IMR-90 (cell line): ENCODE measurements at regions not wholly inside any gene's neighbourhood (a gene's known extent, or its start where the extent isn't known, plus 50 kb on each side); places are given as distances from the start of the nearest gene placed in this dataset.

ENCODE experiments used
- ATAC-seq: fragments of 200-7000 bp; cut with Tn5 transposase; 2 replicates; pipeline ENCODE4 v1.9.1; 2020; ENCODE audit warnings: low read depth, mild to moderate bottlenecking, moderate library complexity
- BruUV-seq: library from RNA; stranded (reverse); fragments of 400-500 nt; replicated peaks from 2 replicates; lab custom pipeline; 2021; lab: Mats Ljungman, UMichigan
- CTCF ChIA-PET: fragments of 300-600 bp; formaldehyde crosslinking; extraction: SDS; loops from one replicate; lab custom pipeline; 2021; ENCODE audit warnings: antibody characterized with exemption; lab: Yijun Ruan, JAX
- POLR2A ChIA-PET: fragments of 300-600 bp; sonication (Branson Sonifier 250); formaldehyde crosslinking; loops from one replicate; lab custom pipeline; 2022; ENCODE audit warnings: antibody characterized with exemption; ENCODE audit not compliant: unreplicated experiment; lab: Charles Lee
- DNase-seq: peaks from one replicate; pipeline ENCODE4 v3.0.0; 2013
- H2AFZ ChIP-seq: replicated peaks from 2 replicates; pipeline ENCODE3; 2013; ENCODE audit warnings: low read length, mild to moderate bottlenecking; ENCODE audit not compliant: poor library complexity
- H2AK5ac ChIP-seq: 2 replicates; pipeline ENCODE4 v1.6.1; 2013; ENCODE audit warnings: low read depth, low read length, inconsistent platforms
- H2AK9ac ChIP-seq: replicated peaks from 2 replicates; pipeline ENCODE3; 2013; ENCODE audit warnings: mild to moderate bottlenecking, low read depth, low read length, moderate library complexity; ENCODE audit not compliant: poor library complexity
- H2BK120ac ChIP-seq: 2 replicates; pipeline ENCODE4 v1.6.1; 2013; ENCODE audit warnings: low read depth, low read length, inconsistent platforms
- H2BK15ac ChIP-seq: 3 replicates; pipeline ENCODE4 v1.6.1; 2013; ENCODE audit warnings: low read depth, low read length, inconsistent platforms
- H2BK20ac ChIP-seq: 2 replicates; pipeline ENCODE4 v1.6.1; 2013; ENCODE audit warnings: low read depth, mild to moderate bottlenecking, inconsistent platforms, low read length, moderate library complexity
- H2BK5ac ChIP-seq: 2 replicates; pipeline ENCODE4 v1.6.1; 2013; ENCODE audit warnings: mild to moderate bottlenecking, low read depth, low read length, inconsistent platforms; ENCODE audit not compliant: poor library complexity, severe bottlenecking
- H3K14ac ChIP-seq: replicated peaks from 2 replicates; pipeline ENCODE4 v1.6.1; 2013; ENCODE audit warnings: low read depth, low read length, inconsistent platforms
- H3K18ac ChIP-seq: 2 replicates; pipeline ENCODE4 v1.6.1; 2013; ENCODE audit warnings: low read depth, low read length, control low read depth
- H3K23ac ChIP-seq: 2 replicates; pipeline ENCODE4 v1.6.1; 2013; ENCODE audit warnings: low read depth, low read length, inconsistent platforms
- H3K27ac ChIP-seq: 2 replicates; pipeline ENCODE4 v1.5.1; 2013; ENCODE audit warnings: mild to moderate bottlenecking, control low read depth, low read length; ENCODE audit not compliant: insufficient read depth
- H3K27me3 ChIP-seq: 2 replicates; pipeline ENCODE4 v1.6.1; 2013; ENCODE audit warnings: low read length; ENCODE audit not compliant: control insufficient read depth, insufficient read depth
- H3K36me3 ChIP-seq: 2 replicates; pipeline ENCODE4 v1.6.1; 2013; ENCODE audit warnings: low read length, mixed read lengths; ENCODE audit not compliant: control insufficient read depth, insufficient read depth
- H3K4ac ChIP-seq: 2 replicates; pipeline ENCODE4 v1.6.1; 2013; ENCODE audit warnings: low read depth, low read length, inconsistent platforms
- H3K4me1 ChIP-seq: 2 replicates; pipeline ENCODE4 v1.6.1; 2013; ENCODE audit warnings: low read length, mixed read lengths; ENCODE audit not compliant: control insufficient read depth, insufficient read depth
- H3K4me2 ChIP-seq: 2 replicates; pipeline ENCODE4 v1.6.1; 2013; ENCODE audit warnings: low read depth, mild to moderate bottlenecking, control low read depth, low read length, moderate library complexity
- H3K4me3 ChIP-seq: 2 replicates; pipeline ENCODE4 v1.5.1; 2013; ENCODE audit warnings: low read depth, mild to moderate bottlenecking, control low read depth, low read length, moderate library complexity; ENCODE audit not compliant: insufficient read depth
- H3K56ac ChIP-seq: 2 replicates; pipeline ENCODE4 v1.6.1; 2013; ENCODE audit warnings: low read length, inconsistent platforms; ENCODE audit not compliant: insufficient read depth; ENCODE audit errors: extremely low read depth
- H3K79me1 ChIP-seq, 2 experiments: 2 replicates each; pipeline ENCODE4 v1.6.1; 2013; ENCODE audit warnings: low read length in 2 of 2, inconsistent platforms in 1 of 2, low read depth in 1 of 2
- H3K9ac ChIP-seq: 2 replicates; pipeline ENCODE4 v1.6.1; 2013; ENCODE audit warnings: low read depth, low read length, control low read depth
- H3K9me1 ChIP-seq: 2 replicates; pipeline ENCODE4 v1.6.1; 2013; ENCODE audit warnings: low read length, inconsistent platforms; ENCODE audit not compliant: insufficient read depth
- H3K9me3 ChIP-seq: 2 replicates; pipeline ENCODE4 v1.6.1; 2013; ENCODE audit warnings: low read length; ENCODE audit not compliant: control insufficient read depth, insufficient read depth
- H4K20me1 ChIP-seq: 2 replicates; pipeline ENCODE4 v1.6.1; 2013; ENCODE audit warnings: low read length, inconsistent platforms; ENCODE audit not compliant: insufficient read depth
- H4K5ac ChIP-seq: 2 replicates; pipeline ENCODE4 v1.6.1; 2013; ENCODE audit warnings: mild to moderate bottlenecking, low read depth, low read length, control low read depth
- H4K8ac ChIP-seq, 2 experiments: 2 replicates each; pipeline ENCODE4 v1.6.1; 2013; ENCODE audit warnings: low read depth in 2 of 2, low read length in 2 of 2, control low read depth in 1 of 2, inconsistent platforms in 1 of 2
- H4K91ac ChIP-seq: 2 replicates; pipeline ENCODE4 v1.6.1; 2013; ENCODE audit warnings: low read depth, low read length, inconsistent platforms; ENCODE audit not compliant: insufficient read depth
- BHLHE40 ChIP-seq: fragments of 150-350 bp; IDR thresholded peaks from 2 replicates; pipeline ENCODE4 v1.6.1; 2016; ENCODE audit warnings: mild to moderate bottlenecking, low read depth, low read length
- CEBPB ChIP-seq: IDR thresholded peaks from 2 replicates; pipeline ENCODE4 v1.6.1; 2012; ENCODE audit warnings: low read depth, low read length, improper control_type of control experiment
- CHD1 ChIP-seq: IDR thresholded peaks from 2 replicates; pipeline ENCODE4 v1.6.1; 2012; ENCODE audit warnings: low read depth, low read length, improper control_type of control experiment
- CTCF ChIP-seq: conservative IDR thresholded peaks from 2 replicates; pipeline ENCODE4 v1.5.1; 2012; ENCODE audit warnings: mild to moderate bottlenecking, low read depth, low read length, improper control_type of control experiment
- ELK1 ChIP-seq: fragments of 150-350 bp; IDR thresholded peaks from 2 replicates; pipeline ENCODE4 v1.6.1; 2016; ENCODE audit warnings: low read depth, mild to moderate bottlenecking, low read length, moderate library complexity, borderline replicate concordance
- FOS ChIP-seq: fragments of 150-350 bp; IDR thresholded peaks from 2 replicates; pipeline ENCODE4 v1.6.1; 2016; ENCODE audit warnings: low read depth, low read length
- MAFK ChIP-seq: IDR thresholded peaks from 2 replicates; pipeline ENCODE4 v1.6.1; 2012; ENCODE audit warnings: low read depth, low read length, improper control_type of control experiment
- MAZ ChIP-seq: IDR thresholded peaks from 2 replicates; pipeline ENCODE4 v1.6.1; 2012; ENCODE audit warnings: low read depth, mild to moderate bottlenecking, low read length, improper control_type of control experiment, moderate library complexity, borderline replicate concordance
- MXI1 ChIP-seq: IDR thresholded peaks from 2 replicates; pipeline ENCODE4 v1.6.1; 2012; ENCODE audit warnings: low read depth, mild to moderate bottlenecking, low read length, moderate library complexity, borderline replicate concordance
- POLR2A ChIP-seq: IDR thresholded peaks from 2 replicates; pipeline ENCODE4 v1.6.1; 2012; ENCODE audit warnings: mild to moderate bottlenecking, low read depth, low read length
- RCOR1 ChIP-seq: IDR thresholded peaks from 2 replicates; pipeline ENCODE4 v1.6.1; 2012; ENCODE audit warnings: mild to moderate bottlenecking, low read length, improper control_type of control experiment; ENCODE audit not compliant: insufficient replicate concordance
- RFX5 ChIP-seq: IDR thresholded peaks from 2 replicates; pipeline ENCODE4 v1.8.0; 2012; ENCODE audit warnings: low read depth, mild to moderate bottlenecking, low read length, moderate library complexity
- SMC3 ChIP-seq: fragments of 150-350 bp; IDR thresholded peaks from 2 replicates; pipeline ENCODE4 v1.6.1; 2016; ENCODE audit warnings: low read depth, mild to moderate bottlenecking, antibody characterized with exemption, low read length, moderate library complexity
- USF2 ChIP-seq: fragments of 150-350 bp; IDR thresholded peaks from 2 replicates; pipeline ENCODE4 v1.6.1; 2017; ENCODE audit warnings: mild to moderate bottlenecking, antibody characterized with exemption, low read length, low read depth
- WGBS, 2 experiments: methylation state at CpG; one replicate each; pipeline versions ENCODE4 v1.1.5 to v1.1.7; 2013; ENCODE audit warnings: missing lambda C conversion rate in 2 of 2; ENCODE audit not compliant: insufficient read length in 1 of 2; ENCODE audit errors: extremely low coverage in 2 of 2; 5-methylcytosine and 5-hydroxymethylcytosine counted together
- dilution Hi-C: fragments of 300-500 bp; cut with HindIII; formaldehyde crosslinking; loops from one replicate; pipeline ENCODE4 v1.14.3; 2018; ENCODE audit warnings: low sequenced_read_pairs; ENCODE audit not compliant: unreplicated experiment
- in situ Hi-C: fragments of 300-500 bp; cut with MboI; formaldehyde crosslinking; loops from 3 replicates; pipeline ENCODE4 v1.14.3; 2019; ENCODE audit warnings: low sequenced_read_pairs, inconsistent platforms, mixed read lengths
- intact Hi-C: fragments of 100-400 bp; cut with micrococcal nuclease; formaldehyde crosslinking; loops from 2 replicates; pipeline ENCODE4 v1.10.0; 2022

GRCh38 chr6:54716010-54716409, 130.6 kb upstream of the FAM83B start:
- Histone ChIP-seq H3K27me3 (no peaks in the 10 kb centered on the region), H3K18ac (no peak overlapping the region), H3K56ac (no peak overlapping the region), H3K4me3 (no peak overlapping the region), H3K4ac (no peak overlapping the region), H4K5ac (no peak overlapping the region), H3K14ac (no peak overlapping the region), H2BK5ac (no peak overlapping the region), H3K9me3 (no peaks in the 10 kb centered on the region), H3K23ac (no peak overlapping the region), H2BK15ac (no peak overlapping the region), H2AK9ac (no peak overlapping the region), H3K36me3 (no peaks in the 10 kb centered on the region), H3K9me1 (no peaks in the 10 kb centered on the region), H3K4me2 (no peak overlapping the region), H3K9ac (no peak overlapping the region), H4K20me1 (no peaks in the 10 kb centered on the region), H3K4me1 (peaks cover 2% of the 10 kb centered on the region; the same call in 1 of the 2 replicates), H2AFZ (no peak overlapping the region), H3K79me1 (no peaks in the 10 kb centered on the region), H4K8ac (no peak overlapping the region), H2BK120ac (no peak overlapping the region), H2AK5ac (no peak overlapping the region), H3K27ac (no peak overlapping the region), H2BK20ac (no peak overlapping the region), H4K91ac (no peak overlapping the region)
- intact Hi-C loops = no loop called here
- in situ Hi-C loops = loop anchor here (25.0 kb wide), 1 partner anchor 729 kb away; no protein-coding TSS in a partner anchor
- no TSS peak for BruUV-seq
- dilution Hi-C loops = no loop called here
- CTCF ChIA-PET = no interaction called here
- DNase-seq (no peak), ATAC-seq (no peak)
- 100% methylated on average over 3 of the region's 6 CpGs; no CpG with 5 or more reads in 1 of the 2 experiments for WGBS, 2 experiments
- TF ChIP-seq SMC3 (no peak), FOS (no peak), RFX5 (no peak), ELK1 (no peak), RCOR1 (no peak), CHD1 (no peak), USF2 (no peak), MAZ (no peak), MAFK (no peak), MXI1 (no peak), POLR2A (no peak), CTCF (no peak), CEBPB (no peak), BHLHE40 (no peak)
- POLR2A ChIA-PET = no interaction called here
